ENCODE measurements at regions not wholly inside any gene's neighbourhood (a gene's known extent, or its start where the extent isn't known, plus 50 kb on each side); places are given as distances from the start of the nearest gene placed in this dataset.

- Histone ChIP-seq H3K27me3 (ENCODE audit: insufficient read depth, low read length) (no peaks in the 10 kb centered on the region), H3K36me3 (ENCODE audit: insufficient read depth, low read length) (no peaks in the 10 kb centered on the region), H3K27ac (ENCODE audit: low read depth, low read length) (no peak overlapping the region), H2AFZ (ENCODE audit: low read length) (no peak overlapping the region), H3K4me2 (ENCODE audit: insufficient read depth, low read length) (no peak overlapping the region), H3K9me3 (ENCODE audit: low read depth, low read length) (no peaks in the 10 kb centered on the region), H3K79me2 (ENCODE audit: insufficient read depth, low read length) (no peaks in the 10 kb centered on the region), H3K4me3 (ENCODE audit: insufficient read depth, low read length) (no peak overlapping the region), H3K4me1 (ENCODE audit: insufficient read depth, low read length) (no peaks in the 10 kb centered on the region), H4K20me1 (ENCODE audit: insufficient read depth, low read length) (no peaks in the 10 kb centered on the region)
- no peak for DNase-seq (ENCODE audit: insufficient read length, low spot score, missing footprints)
- no peak for TF ChIP-seq CTCF (IDR thresholded peaks at IDR 0.05; ENCODE audit: extremely low read depth, low read depth, low read length)
Observed at GRCh38 chr4:134756421-134756820, 554.8 kb upstream of the PABPC4L start.

- H4K20me1 ChIP-seq (ENCODE audit: insufficient read depth, low read length): no peaks in the 10 kb centered on the region
- H3K36me3 ChIP-seq (ENCODE audit: insufficient read depth, low read length): no peaks in the 10 kb centered on the region
- H3K27ac ChIP-seq (ENCODE audit: low read depth, low read length): no peak overlapping the region
- H3K4me1 ChIP-seq (ENCODE audit: insufficient read depth, low read length): no peaks in the 10 kb centered on the region
- no peaks in the 10 kb centered on the region for H3K79me2 ChIP-seq (ENCODE audit: insufficient read depth, low read length)
- no peak overlapping the region for H3K4me3 ChIP-seq (ENCODE audit: insufficient read depth, low read length)
- H3K27me3 ChIP-seq (ENCODE audit: insufficient read depth, low read length): no peaks in the 10 kb centered on the region
- H2AFZ ChIP-seq (ENCODE audit: low read length): no peak overlapping the region
- no peaks in the 10 kb centered on the region for H3K9me3 ChIP-seq (ENCODE audit: low read depth, low read length)
- DNase-seq (ENCODE audit: insufficient read length, low spot score, missing footprints): no peak
- no peak for TF ChIP-seq CTCF (IDR thresholded peaks at IDR 0.05; ENCODE audit: extremely low read depth, low read depth, low read length)
- no peak overlapping the region for H3K4me2 ChIP-seq (ENCODE audit: insufficient read depth, low read length)
Observed at GRCh38 chr4:134754301-134755019, 552.9 kb upstream of the PABPC4L start.

- Histone ChIP-seq H3K4me1 (ENCODE audit: insufficient read depth, low read length) (no peaks in the 10 kb centered on the region), H3K4me3 (ENCODE audit: insufficient read depth, low read length) (no peak overlapping the region), H2AFZ (ENCODE audit: low read length) (no peak overlapping the region), H4K20me1 (ENCODE audit: insufficient read depth, low read length) (no peaks in the 10 kb centered on the region), H3K79me2 (ENCODE audit: insufficient read depth, low read length) (no peaks in the 10 kb centered on the region), H3K4me2 (ENCODE audit: insufficient read depth, low read length) (no peak overlapping the region), H3K27me3 (ENCODE audit: insufficient read depth, low read length) (no peaks in the 10 kb centered on the region), H3K36me3 (ENCODE audit: insufficient read depth, low read length) (no peaks in the 10 kb centered on the region), H3K27ac (ENCODE audit: low read depth, low read length) (no peak overlapping the region), H3K9me3 (ENCODE audit: low read depth, low read length) (no peaks in the 10 kb centered on the region)
- TF ChIP-seq CTCF (IDR thresholded peaks at IDR 0.05; ENCODE audit: extremely low read depth, low read depth, low read length): no peak
- DNase-seq (ENCODE audit: insufficient read length, low spot score, missing footprints): no peak
Observed at GRCh38 chr4:134753390-134753789, 551.8 kb upstream of the PABPC4L start.

- H3K27ac ChIP-seq (ENCODE audit: low read depth, low read length): no peak overlapping the region
- no peaks in the 10 kb centered on the region for H4K20me1 ChIP-seq (ENCODE audit: insufficient read depth, low read length)
- H3K4me2 ChIP-seq (ENCODE audit: insufficient read depth, low read length): no peak overlapping the region
- no peaks in the 10 kb centered on the region for H3K36me3 ChIP-seq (ENCODE audit: insufficient read depth, low read length)
- no peaks in the 10 kb centered on the region for H3K27me3 ChIP-seq (ENCODE audit: insufficient read depth, low read length)
- no peaks in the 10 kb centered on the region for H3K4me1 ChIP-seq (ENCODE audit: insufficient read depth, low read length)
- H3K9me3 ChIP-seq (ENCODE audit: low read depth, low read length): peaks cover 2% of the 10 kb centered on the region
- TF ChIP-seq CTCF (IDR thresholded peaks at IDR 0.05; ENCODE audit: extremely low read depth, low read depth, low read length): no peak
- no peak overlapping the region for H2AFZ ChIP-seq (ENCODE audit: low read length)
- no peaks in the 10 kb centered on the region for H3K79me2 ChIP-seq (ENCODE audit: insufficient read depth, low read length)
- no peak overlapping the region for H3K4me3 ChIP-seq (ENCODE audit: insufficient read depth, low read length)
- no peak for DNase-seq (ENCODE audit: insufficient read length, low spot score, missing footprints)
Observed at GRCh38 chr4:134747108-134747805, 545.7 kb upstream of the PABPC4L start.

Data from osteoblast (primary cell).